DND-41 (cell line): ENCODE measurements at regions not wholly inside any gene's neighbourhood (a gene's known extent, or its start where the extent isn't known, plus 50 kb on each side); places are given as distances from the start of the nearest gene placed in this dataset.

Experiments used
- CTCF ChIP-seq: IDR thresholded peaks from 2 replicates; pipeline ENCODE4 v1.5.1; 2012; ENCODE audit warnings: borderline replicate concordance, low read length, moderate library complexity, mild to moderate bottlenecking; ENCODE audit not compliant: poor library complexity, severe bottlenecking; ENCODE audit errors: extremely low read depth
- EZH2 ChIP-seq: IDR thresholded peaks from 3 replicates; pipeline ENCODE4 v1.6.1; 2012; ENCODE audit warnings: borderline replicate concordance, low read depth, mild to moderate bottlenecking, moderate library complexity, low read length, inconsistent platforms; ENCODE audit not compliant: severe bottlenecking

- no peak for TF ChIP-seq CTCF
- TF ChIP-seq EZH2, result no peak
Observed at GRCh38 chr16:25340973-25341372, 83.3 kb upstream of the ZKSCAN2 start.
